ENCODE measurements at regions not wholly inside any gene's neighbourhood (a gene's known extent, or its start where the extent isn't known, plus 50 kb on each side); places are given as distances from the start of the nearest gene placed in this dataset.

DNA sequence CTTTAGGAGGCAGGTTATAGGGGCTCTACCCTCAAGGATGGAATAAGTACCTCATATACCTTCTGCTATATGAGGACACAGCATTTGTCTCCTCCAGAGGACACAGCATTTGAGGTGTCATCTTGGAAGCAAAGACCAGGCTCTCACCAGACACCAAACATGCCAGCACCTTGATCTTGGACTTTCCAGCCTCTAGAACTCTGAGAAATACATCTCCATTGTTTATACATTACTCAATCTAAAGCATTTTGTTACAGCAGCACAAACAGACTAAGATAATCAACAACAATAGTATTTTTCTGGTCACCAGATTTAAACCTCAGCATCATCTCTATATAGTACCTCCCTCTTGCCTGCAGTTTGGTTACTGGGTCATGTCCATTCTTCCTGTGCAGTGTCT is 237.5 kb upstream of the KLF3 start:
- TF ChIP-seq, protein P1, sequence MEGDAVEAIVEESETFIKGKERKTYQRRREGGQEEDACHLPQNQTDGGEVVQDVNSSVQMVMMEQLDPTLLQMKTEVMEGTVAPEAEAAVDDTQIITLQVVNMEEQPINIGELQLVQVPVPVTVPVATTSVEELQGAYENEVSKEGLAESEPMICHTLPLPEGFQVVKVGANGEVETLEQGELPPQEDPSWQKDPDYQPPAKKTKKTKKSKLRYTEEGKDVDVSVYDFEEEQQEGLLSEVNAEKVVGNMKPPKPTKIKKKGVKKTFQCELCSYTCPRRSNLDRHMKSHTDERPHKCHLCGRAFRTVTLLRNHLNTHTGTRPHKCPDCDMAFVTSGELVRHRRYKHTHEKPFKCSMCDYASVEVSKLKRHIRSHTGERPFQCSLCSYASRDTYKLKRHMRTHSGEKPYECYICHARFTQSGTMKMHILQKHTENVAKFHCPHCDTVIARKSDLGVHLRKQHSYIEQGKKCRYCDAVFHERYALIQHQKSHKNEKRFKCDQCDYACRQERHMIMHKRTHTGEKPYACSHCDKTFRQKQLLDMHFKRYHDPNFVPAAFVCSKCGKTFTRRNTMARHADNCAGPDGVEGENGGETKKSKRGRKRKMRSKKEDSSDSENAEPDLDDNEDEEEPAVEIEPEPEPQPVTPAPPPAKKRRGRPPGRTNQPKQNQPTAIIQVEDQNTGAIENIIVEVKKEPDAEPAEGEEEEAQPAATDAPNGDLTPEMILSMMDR (IDR thresholded peaks at IDR 0.05): no peak
- TF ChIP-seq POLR2A (IDR thresholded peaks at IDR 0.05): no peak
